C4-2B (cell line): ENCODE measurements at regions not wholly inside any gene's neighbourhood (a gene's known extent, or its start where the extent isn't known, plus 50 kb on each side); places are given as distances from the start of the nearest gene placed in this dataset.

Experiments used
- H3K27ac ChIP-seq: fragments of 450-650 bp; 2 replicates; pipeline ENCODE4 v1.5.1; 2017
- ZFX ChIP-seq: fragments of 450-650 bp; IDR thresholded peaks from 2 replicates; pipeline ENCODE4 v1.6.1; 2017
- TF ChIP-seq, protein P1 (sequence below): fragments of 450-650 bp; conservative IDR thresholded peaks from 2 replicates; pipeline ENCODE4 v1.5.1; 2017; ENCODE audit warnings: mild to moderate bottlenecking

DNA sequence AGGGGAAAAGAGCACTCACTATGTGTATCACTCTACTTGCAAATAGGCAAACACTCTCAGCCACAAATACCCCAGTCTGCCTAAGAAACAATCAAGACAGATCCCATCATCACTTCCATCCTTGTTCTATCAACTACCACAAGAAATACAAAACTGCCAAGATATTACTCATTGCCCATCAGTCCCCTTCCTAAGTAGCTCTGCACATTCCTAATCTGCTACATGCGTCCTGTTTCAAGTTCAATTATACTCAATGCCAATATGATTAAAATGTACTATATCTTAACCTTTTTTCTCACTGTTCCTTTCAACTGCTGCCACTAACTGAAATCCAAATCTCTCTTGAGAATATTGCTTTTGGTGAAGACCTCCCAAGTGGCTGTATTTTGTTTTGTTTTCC is 1688.4 kb downstream of the PLA2G4A start:
- no peak overlapping the region for H3K27ac ChIP-seq
- no peak for TF ChIP-seq ZFX
- TF ChIP-seq, protein P1, sequence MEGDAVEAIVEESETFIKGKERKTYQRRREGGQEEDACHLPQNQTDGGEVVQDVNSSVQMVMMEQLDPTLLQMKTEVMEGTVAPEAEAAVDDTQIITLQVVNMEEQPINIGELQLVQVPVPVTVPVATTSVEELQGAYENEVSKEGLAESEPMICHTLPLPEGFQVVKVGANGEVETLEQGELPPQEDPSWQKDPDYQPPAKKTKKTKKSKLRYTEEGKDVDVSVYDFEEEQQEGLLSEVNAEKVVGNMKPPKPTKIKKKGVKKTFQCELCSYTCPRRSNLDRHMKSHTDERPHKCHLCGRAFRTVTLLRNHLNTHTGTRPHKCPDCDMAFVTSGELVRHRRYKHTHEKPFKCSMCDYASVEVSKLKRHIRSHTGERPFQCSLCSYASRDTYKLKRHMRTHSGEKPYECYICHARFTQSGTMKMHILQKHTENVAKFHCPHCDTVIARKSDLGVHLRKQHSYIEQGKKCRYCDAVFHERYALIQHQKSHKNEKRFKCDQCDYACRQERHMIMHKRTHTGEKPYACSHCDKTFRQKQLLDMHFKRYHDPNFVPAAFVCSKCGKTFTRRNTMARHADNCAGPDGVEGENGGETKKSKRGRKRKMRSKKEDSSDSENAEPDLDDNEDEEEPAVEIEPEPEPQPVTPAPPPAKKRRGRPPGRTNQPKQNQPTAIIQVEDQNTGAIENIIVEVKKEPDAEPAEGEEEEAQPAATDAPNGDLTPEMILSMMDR: no peak

DNA sequence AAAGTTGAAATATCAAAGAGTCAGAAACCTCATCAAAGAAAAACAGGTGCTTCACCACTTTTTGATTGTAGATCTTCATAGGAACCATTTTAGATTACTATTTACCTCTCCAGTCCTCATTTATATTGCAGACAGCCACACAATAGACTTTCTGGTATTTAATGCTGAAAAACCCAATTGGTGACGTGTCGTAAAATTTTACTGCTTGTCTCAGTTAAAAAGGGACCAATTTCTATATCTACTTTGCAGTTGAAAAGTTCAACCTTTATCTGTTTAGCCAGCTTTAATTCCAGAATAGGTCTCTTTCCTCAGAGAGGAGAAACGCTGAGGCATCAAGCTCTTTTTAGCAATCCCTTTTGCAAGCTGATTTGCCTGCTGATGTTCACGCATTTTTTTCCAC is 1722.4 kb downstream of the PLA2G4A start:
- TF ChIP-seq, protein P1: no peak
- no peak for TF ChIP-seq ZFX
- H3K27ac ChIP-seq: no peak overlapping the region

DNA sequence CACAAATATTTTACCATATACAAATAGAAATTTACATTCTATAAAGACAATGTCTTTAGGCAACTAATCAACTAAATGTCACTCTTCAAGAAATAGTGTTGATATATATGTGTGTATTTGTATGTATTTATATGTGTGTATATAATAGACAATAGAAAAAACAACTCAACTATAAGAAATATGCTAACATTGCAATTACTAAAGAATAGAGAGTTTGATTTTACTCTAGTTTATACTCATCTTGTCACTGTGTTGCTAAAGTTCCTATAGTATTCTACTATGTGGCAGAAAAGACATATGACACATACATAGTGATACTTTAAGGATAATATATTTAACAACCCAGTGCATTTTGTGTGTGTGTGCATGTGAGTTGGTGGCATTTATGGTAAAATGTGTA is 1728.3 kb downstream of the PLA2G4A start:
- no peak overlapping the region for H3K27ac ChIP-seq
- TF ChIP-seq, protein P1: no peak

DNA sequence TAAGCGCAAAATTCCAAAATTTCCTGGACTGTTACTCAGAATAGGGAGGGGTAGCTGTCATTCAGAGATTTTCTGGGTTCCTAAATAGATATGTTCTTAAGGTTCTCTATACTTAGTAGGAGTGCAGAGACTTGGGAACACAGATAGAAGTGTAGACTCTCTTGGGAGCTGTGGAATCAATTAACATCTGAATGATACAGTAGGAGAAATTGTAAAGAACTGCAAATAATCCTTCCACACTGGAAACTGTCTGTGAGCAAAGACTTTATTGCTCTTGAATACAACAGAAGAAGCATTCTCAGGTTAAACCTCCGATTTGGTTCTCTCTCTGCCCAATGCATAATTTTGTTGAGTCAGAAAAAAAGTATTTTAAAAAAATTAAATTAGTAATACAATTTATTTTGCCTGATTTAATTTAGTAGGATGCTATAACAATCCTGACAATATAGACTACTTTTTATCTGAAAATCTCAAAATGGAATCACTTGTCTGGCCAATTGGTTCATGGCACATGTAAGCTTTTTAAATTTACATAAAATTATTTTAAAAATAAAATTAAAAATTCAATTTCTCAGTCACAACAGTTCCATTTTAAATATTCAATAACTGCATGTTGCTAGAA is 1754.3 kb downstream of the PLA2G4A start:
- TF ChIP-seq, protein P1: no peak
- no peak for TF ChIP-seq ZFX
- no peak overlapping the region for H3K27ac ChIP-seq

DNA sequence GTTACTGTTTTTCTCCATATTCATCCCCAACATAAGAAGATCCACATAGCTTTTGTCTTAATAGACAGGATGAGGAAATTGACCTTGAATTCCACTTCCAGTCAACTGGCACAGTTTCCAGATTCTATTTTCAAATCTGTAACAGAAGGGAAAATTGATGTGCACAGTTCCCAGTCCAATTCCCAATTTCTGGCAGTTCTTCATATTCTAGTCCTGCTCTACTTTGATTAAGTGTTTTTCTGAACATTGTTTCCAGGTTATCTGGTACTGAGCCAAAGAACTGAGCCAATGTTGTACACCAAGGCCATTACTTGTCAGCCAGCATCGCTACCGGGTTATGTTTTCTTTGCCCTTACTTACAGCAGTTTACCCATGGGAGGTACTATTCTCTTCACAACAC is 1755.4 kb downstream of the PLA2G4A start:
- TF ChIP-seq ZFX: no peak
- TF ChIP-seq, protein P1: no peak
- H3K27ac ChIP-seq: no peak overlapping the region

DNA sequence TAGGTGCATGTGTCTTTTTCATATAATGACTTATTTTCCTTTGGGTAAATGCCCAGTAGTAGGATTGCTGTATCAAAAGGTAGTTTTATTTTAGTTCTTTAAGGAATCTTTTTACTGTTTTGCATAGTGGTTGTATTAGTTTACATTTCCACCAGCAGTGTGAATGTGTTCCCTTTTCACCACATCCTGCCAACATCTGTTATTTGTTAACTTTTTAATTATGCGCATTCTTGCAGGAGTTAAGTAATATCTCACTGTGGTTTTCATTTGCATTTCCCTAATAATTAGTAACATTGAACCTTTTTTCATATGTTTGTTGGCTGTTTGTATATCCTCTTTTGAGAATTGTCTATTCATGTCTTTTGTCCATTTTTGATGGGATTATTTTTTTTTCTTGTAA is 1761.9 kb downstream of the PLA2G4A start:
- TF ChIP-seq ZFX: no peak
- TF ChIP-seq, protein P1: no peak
- no peak overlapping the region for H3K27ac ChIP-seq

DNA sequence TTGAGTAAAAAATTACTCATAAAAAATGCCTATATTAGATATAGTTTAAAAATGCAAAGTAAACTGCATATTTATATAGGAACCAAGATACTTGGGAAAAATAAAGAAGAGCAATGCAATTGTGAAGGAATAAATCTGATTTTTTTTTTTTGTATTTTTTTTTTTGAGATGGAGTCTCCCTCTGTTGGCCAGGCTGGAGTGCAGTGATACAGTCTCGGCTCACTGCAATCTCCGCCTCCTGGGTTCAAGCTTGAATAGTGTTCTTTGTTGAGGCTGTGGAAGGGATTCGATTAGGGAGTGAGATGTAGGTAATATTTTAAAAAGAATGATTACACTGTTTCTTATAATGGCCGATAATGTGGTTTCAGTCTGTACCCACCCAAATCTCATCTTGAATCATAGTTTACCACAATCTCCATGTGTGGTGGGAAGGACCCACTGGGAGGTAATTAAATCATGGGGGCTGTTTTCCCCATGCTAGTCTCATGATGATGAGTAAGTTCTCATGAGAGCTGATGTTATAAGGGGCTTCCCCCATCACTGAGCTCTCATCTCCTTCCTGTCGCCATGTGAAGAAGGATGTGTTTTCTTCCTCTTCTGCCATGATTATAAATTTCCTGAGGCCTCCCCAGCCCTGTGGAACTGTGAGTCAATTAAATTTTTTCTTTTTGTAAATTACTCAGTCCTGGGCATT is 1765.9 kb downstream of the PLA2G4A start:
- no peak for TF ChIP-seq ZFX
- TF ChIP-seq, protein P1: peak; percentile 66
- H3K27ac ChIP-seq: no peak overlapping the region
